K562 (cell line): ENCODE measurements at regions not wholly inside any gene's neighbourhood (a gene's known extent, or its start where the extent isn't known, plus 50 kb on each side); places are given as distances from the start of the nearest gene placed in this dataset.

Experiments
- ATAC-seq: fragments of 200-7000 bp; cut with Tn5 transposase; 3 replicates; pipeline ENCODE4 v1.9.1; 2020; ENCODE audit warnings: moderate library complexity
- BruUV-seq: library from RNA; stranded (reverse); fragments of 400-500 nt; replicated peaks from 2 replicates; lab custom pipeline; 2021; lab: Mats Ljungman, UMichigan
- CTCF ChIA-PET: fragments of 300-600 bp; formaldehyde crosslinking; extraction: SDS; loops from one replicate; lab custom pipeline; 2021; ENCODE audit warnings: low intra/inter-chr PET ratio; lab: Yijun Ruan, JAX
- POLR2A ChIA-PET: fragments of 300-600, 350-650 bp; sonication (Branson Sonifier 250); formaldehyde crosslinking; extraction: SDS; loops from one replicate; lab custom pipeline; 2021; ENCODE audit warnings: antibody characterized with exemption, inconsistent platforms; lab: Yijun Ruan, JAX
- DNase-seq, 4 experiments: peaks; one replicate each; pipeline versions ENCODE4 v3.0.0 to v3.0.0-alpha.2; 2011 to 2018; ENCODE audit warnings: low spot score in 3 of 4, mixed read lengths in 3 of 4; ENCODE audit errors: extremely low read depth in 1 of 4
- FAIRE-seq: peaks from 2 replicates; lab custom pipeline; 2011; peaks lifted over from hg19 to GRCh38; lab: Jason Lieb, UNC
- H2AFZ ChIP-seq: 2 replicates; pipeline ENCODE4 v1.6.0; 2011; ENCODE audit warnings: low read depth, low read length, control low read depth, inconsistent platforms
- H3K27ac ChIP-seq: fragments of 200-600 bp; 3 replicates; pipeline ENCODE4 v1.8.0; 2011; ENCODE audit warnings: low read depth, mild to moderate bottlenecking, control low read depth, inconsistent platforms, low read length, moderate library complexity, mixed read lengths; ENCODE audit errors: extremely low read depth
- H3K27me3 ChIP-seq, 2 experiments: fragments of 300-600 bp in 1 of 2; 2 replicates in 1 of 2; 3 replicates in 1 of 2; pipeline versions ENCODE4 v1.6.0 to v1.8.0; 2011; ENCODE audit warnings: inconsistent platforms in 2 of 2, low read length in 2 of 2, mild to moderate bottlenecking in 1 of 2, mixed read lengths in 1 of 2, moderate library complexity in 1 of 2; ENCODE audit not compliant: control insufficient read depth in 2 of 2, insufficient read depth in 2 of 2
- H3K36me3 ChIP-seq: fragments of 300-600 bp; 3 replicates; pipeline ENCODE4 v1.8.0; 2011; ENCODE audit warnings: mild to moderate bottlenecking, low read length, inconsistent platforms; ENCODE audit not compliant: control insufficient read depth, insufficient read depth
- H3K4me1 ChIP-seq, 2 experiments: fragments of 200-600 bp in 1 of 2; replicated peaks in 1 of 2; 2 replicates in 1 of 2; 3 replicates in 1 of 2; pipeline versions ENCODE4 v1.5.1 to v1.8.0; 2011; ENCODE audit warnings: inconsistent platforms in 2 of 2, low read length in 2 of 2, mild to moderate bottlenecking in 1 of 2, mixed read lengths in 1 of 2, moderate library complexity in 1 of 2; ENCODE audit not compliant: control insufficient read depth in 2 of 2, insufficient read depth in 2 of 2
- H3K4me2 ChIP-seq: 2 replicates; pipeline ENCODE4 v1.6.1; 2011; ENCODE audit warnings: low read length, control low read depth, inconsistent platforms, mixed read lengths; ENCODE audit not compliant: insufficient read depth
- H3K4me3 ChIP-seq: fragments of 200-600 bp; sonication (generic), shearing (Covaris generic); 2 replicates; pipeline ENCODE4 v1.5.1; 2016; ENCODE audit warnings: control low read depth, inconsistent platforms
- H3K79me2 ChIP-seq: fragments of 200-600 bp; 3 replicates; pipeline ENCODE4 v1.8.0; 2011; ENCODE audit warnings: low read length, inconsistent platforms; ENCODE audit not compliant: control insufficient read depth, insufficient read depth
- H3K9ac ChIP-seq, 2 experiments: 2 replicates each; pipeline versions ENCODE4 v1.6.0 to v1.6.1; 2011; ENCODE audit warnings: low read depth in 2 of 2, low read length in 2 of 2, control low read depth in 1 of 2, inconsistent platforms in 1 of 2, mild to moderate bottlenecking in 1 of 2, mixed read lengths in 1 of 2; ENCODE audit not compliant: insufficient read depth in 1 of 2
- H3K9me1 ChIP-seq: one replicate; pipeline ENCODE4 v1.6.0; 2011; ENCODE audit warnings: inconsistent platforms, mild to moderate bottlenecking, low read length, moderate library complexity; ENCODE audit not compliant: control insufficient read depth, insufficient read depth
- H3K9me3 ChIP-seq: replicated peaks from 2 replicates; pipeline ENCODE4 v1.5.1; 2011; ENCODE audit warnings: low read depth, low read length, inconsistent platforms; ENCODE audit not compliant: control insufficient read depth, insufficient read depth
- H4K20me1 ChIP-seq: replicated peaks from 2 replicates; pipeline ENCODE4 v1.6.1; 2011; ENCODE audit warnings: low read length, inconsistent platforms, mixed read lengths; ENCODE audit not compliant: control insufficient read depth, insufficient read depth
- FOXJ2 ChIP-seq: fragments of 200-800 bp; sonication (Bioruptor generic); IDR thresholded peaks from 2 replicates; pipeline ENCODE4 v1.6.1; 2016; ENCODE audit warnings: missing genetic modification characterization, missing compliant biosample characterization
- ILK ChIP-seq: fragments of 450-650 bp; IDR thresholded peaks from 2 replicates; pipeline ENCODE4 v1.6.1; 2016; ENCODE audit warnings: missing genetic modification characterization, low read depth, mild to moderate bottlenecking, missing compliant biosample characterization, moderate library complexity, borderline replicate concordance
- SMAD1 ChIP-seq: fragments of 150-350 bp; IDR thresholded peaks from 2 replicates; pipeline ENCODE4 v1.6.1; 2014; ENCODE audit warnings: low read length, low read depth; ENCODE audit not compliant: partially characterized antibody
- SNRNP70 ChIP-seq: fragments of 200-400 bp; formaldehyde crosslinking; optimal IDR thresholded peaks from 2 replicates; pipeline ENCODE3; 2017; ENCODE audit warnings: low read depth, low read length
- SREBF1 ChIP-seq: fragments of 150-350 bp; IDR thresholded peaks from 2 replicates; pipeline ENCODE4 v1.6.1; 2014; ENCODE audit warnings: antibody characterized with exemption, low read depth, low read length, borderline replicate concordance
- TARDBP ChIP-seq: fragments of 450-650 bp; IDR thresholded peaks from 2 replicates; pipeline ENCODE4 v1.6.1; 2016
- THRB ChIP-seq: fragments of 450-650 bp; formaldehyde crosslinking; conservative IDR thresholded peaks from 2 replicates; pipeline ENCODE4 v1.4.0; 2022; ENCODE audit warnings: mild to moderate bottlenecking, missing genetic modification characterization
- WGBS: fragments of 100-300 bp; shearing (Covaris generic); methylation state at CpG from one replicate; pipeline ENCODE4 v1.1.6; 2016; ENCODE audit warnings: low coverage, mixed read lengths; ENCODE audit not compliant: insufficient coverage; ENCODE audit errors: missing lambda C conversion rate; 5-methylcytosine and 5-hydroxymethylcytosine counted together
- in situ Hi-C: fragments of 300-500 bp; cut with MboI; formaldehyde crosslinking; loops from 4 replicates; pipeline ENCODE4 v1.15.0; 2018; ENCODE audit warnings: inconsistent platforms, mixed read lengths
- intact Hi-C: fragments of 100-400 bp; cut with micrococcal nuclease; formaldehyde crosslinking; loops from 2 replicates; pipeline ENCODE4 v1.14.2; 2022

- Histone ChIP-seq H3K9me1 (no peaks in the 10 kb centered on the region), H3K27me3 (no peaks in the 10 kb centered on the region), H2AFZ (no peak overlapping the region), H3K79me2 (no peaks in the 10 kb centered on the region), H3K9ac (no peak overlapping the region), H3K4me3 (no peak overlapping the region), H3K9me3 (no peaks in the 10 kb centered on the region), H4K20me1 (no peaks in the 10 kb centered on the region; the same call in 1 of the 2 replicates), H3K27ac (no peak overlapping the region), H3K36me3 (no peaks in the 10 kb centered on the region), H3K4me1 (no peaks in the 10 kb centered on the region), H3K4me2 (no peak overlapping the region)
- POLR2A ChIA-PET: interaction anchor here (0.6 kb wide), 1 partner anchor 20 kb away, joined by 3 read pairs; no protein-coding TSS in a partner anchor
- in situ Hi-C loops (no loop called here), intact Hi-C loops (no loop called here)
- no peak for ATAC-seq
- CTCF ChIA-PET: no interaction called here
- no peak for TF ChIP-seq TARDBP
- no peak for TF ChIP-seq ILK (tag)
- no peak for TF ChIP-seq SMAD1
- TF ChIP-seq THRB: no peak
- no peak for TF ChIP-seq SNRNP70
- no peak for TF ChIP-seq FOXJ2
- no peak for TF ChIP-seq SREBF1
- 4% methylated on average over 4 of the region's 4 CpGs for WGBS
- no peak for DNase-seq
- no peak for FAIRE-seq
- no TSS peak for BruUV-seq
Measured at GRCh38 chr4:77505275-77505957, 100.2 kb upstream of the CXCL13 start.
